ENCODE measurements at regions not wholly inside any gene's neighbourhood (a gene's known extent, or its start where the extent isn't known, plus 50 kb on each side); places are given as distances from the start of the nearest gene placed in this dataset.

GRCh38 chr1:221291113-221291512, 411.9 kb downstream of the HLX start:
- DNase-seq (ENCODE audit: low read depth) = no peak
- Histone ChIP-seq H4K20me1 (ENCODE audit: insufficient read depth, low read length) (no peaks in the 10 kb centered on the region), H3K9ac (ENCODE audit: low read length) (no peak overlapping the region)

DNA sequence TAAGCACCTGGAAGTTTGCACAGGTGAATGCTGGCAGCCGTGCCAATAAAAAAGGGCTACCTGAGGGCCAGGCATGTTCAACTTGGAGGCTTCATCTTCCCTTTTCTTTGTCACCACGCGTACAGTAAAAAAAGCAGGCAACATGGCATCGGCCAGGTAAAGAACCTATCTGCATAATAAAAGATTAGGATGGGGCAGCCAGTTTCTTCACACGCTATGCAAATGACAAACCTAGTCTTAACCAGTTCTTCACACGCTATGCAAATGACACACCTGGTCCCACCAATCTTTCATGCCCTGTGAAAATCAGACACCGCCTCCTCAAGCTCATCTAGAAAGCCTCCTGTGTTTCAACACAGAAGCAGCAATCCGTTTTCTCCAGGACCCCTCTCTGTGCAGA, 413.4 kb downstream of the HLX start:
- no peaks in the 10 kb centered on the region for H3K9me3 ChIP-seq (ENCODE audit: insufficient read depth, low read depth, low read length)
- Mint-ChIP-seq H3K27ac (ENCODE audit: unreplicated experiment) (no peak overlapping the region), H3K4me1 (ENCODE audit: low read depth, unreplicated experiment) (no peaks in the 10 kb centered on the region), H3K27me3 (ENCODE audit: low read depth, unreplicated experiment) (no peaks in the 10 kb centered on the region), H3K36me3 (ENCODE audit: low read depth, unreplicated experiment) (no peaks in the 10 kb centered on the region), H3K9me3 (ENCODE audit: unreplicated experiment) (no peaks in the 10 kb centered on the region), H3K4me3 (ENCODE audit: unreplicated experiment) (no peak overlapping the region)
- no peaks in the 10 kb centered on the region for H3K36me3 ChIP-seq (ENCODE audit: insufficient read depth, low read length)
- H3K4me3 ChIP-seq (ENCODE audit: insufficient read depth, low read depth, low read length) = no peak overlapping the region
- H3K79me2 ChIP-seq (ENCODE audit: insufficient read depth, low read length) = no peaks in the 10 kb centered on the region
- H4K20me1 ChIP-seq (ENCODE audit: insufficient read depth, low read length) = no peaks in the 10 kb centered on the region
- FAIRE-seq = no peak
- no peak for TF ChIP-seq CTCF (IDR thresholded peaks at IDR 0.05; ENCODE audit: insufficient read depth, low read depth, low read length)
- TF ChIP-seq EZH2 (IDR thresholded peaks at IDR 0.05; ENCODE audit: insufficient read depth, low read length) = no peak
- H3K27me3 ChIP-seq (ENCODE audit: insufficient read depth, low read length) = no peaks in the 10 kb centered on the region
- no peak overlapping the region for H2AFZ ChIP-seq (ENCODE audit: low read depth, low read length)
- no peak overlapping the region for H3K4me2 ChIP-seq (ENCODE audit: low read length)
- no peak overlapping the region for H3K9ac ChIP-seq (ENCODE audit: low read length)
- no peak overlapping the region for H3K27ac ChIP-seq (ENCODE audit: low read depth, low read length)
- H3K4me1 ChIP-seq (ENCODE audit: insufficient read depth, low read length) = no peaks in the 10 kb centered on the region
- DNase-seq (ENCODE audit: low read depth) = no peak

More at GRCh38 chr1:221291113-221291512, 411.9 kb downstream of the HLX start:
- Mint-ChIP-seq H3K27me3 (ENCODE audit: low read depth, unreplicated experiment) (no peaks in the 10 kb centered on the region), H3K4me1 (ENCODE audit: low read depth, unreplicated experiment) (peaks cover 9% of the 10 kb centered on the region), H3K27ac (ENCODE audit: unreplicated experiment) (no peak overlapping the region), H3K36me3 (ENCODE audit: low read depth, unreplicated experiment) (no peaks in the 10 kb centered on the region), H3K4me3 (ENCODE audit: unreplicated experiment) (no peak overlapping the region), H3K9me3 (ENCODE audit: unreplicated experiment) (no peaks in the 10 kb centered on the region)
- Histone ChIP-seq H3K79me2 (ENCODE audit: insufficient read depth, low read length) (no peaks in the 10 kb centered on the region), H3K27me3 (ENCODE audit: insufficient read depth, low read length) (no peaks in the 10 kb centered on the region), H3K9me3 (ENCODE audit: insufficient read depth, low read depth, low read length) (no peaks in the 10 kb centered on the region), H3K4me1 (ENCODE audit: insufficient read depth, low read length) (no peaks in the 10 kb centered on the region), H3K27ac (ENCODE audit: low read depth, low read length) (no peak overlapping the region), H3K4me3 (ENCODE audit: insufficient read depth, low read depth, low read length) (no peak overlapping the region), H3K4me2 (ENCODE audit: low read length) (no peak overlapping the region), H3K36me3 (ENCODE audit: insufficient read depth, low read length) (no peaks in the 10 kb centered on the region), H2AFZ (ENCODE audit: low read depth, low read length) (no peak overlapping the region)
- no peak for FAIRE-seq
- TF ChIP-seq EZH2 (IDR thresholded peaks at IDR 0.05; ENCODE audit: insufficient read depth, low read length) (no peak), CTCF (IDR thresholded peaks at IDR 0.05; ENCODE audit: insufficient read depth, low read depth, low read length) (no peak)

DNA sequence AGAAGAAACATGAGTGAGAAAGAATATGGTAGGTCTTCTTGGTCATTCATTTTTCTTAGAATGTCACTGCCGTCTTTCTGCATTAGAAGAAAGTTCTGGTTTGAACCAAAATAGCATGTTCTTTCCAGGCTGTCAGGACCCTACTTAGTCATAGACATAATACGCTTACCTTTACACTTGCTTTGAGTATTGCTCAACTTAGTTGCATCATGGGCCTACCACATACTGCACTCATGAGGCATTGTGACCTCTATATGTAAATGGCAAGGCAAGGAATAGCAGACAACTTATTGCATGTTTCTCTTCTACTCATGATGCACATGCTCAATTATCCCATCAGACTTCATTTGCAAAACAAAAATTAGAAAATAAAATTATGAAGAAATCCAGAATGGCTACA, 415.0 kb downstream of the HLX start:
- H3K27me3 Mint-ChIP-seq (ENCODE audit: low read depth, unreplicated experiment) = no peaks in the 10 kb centered on the region

More for the DNA sequence above, 415.0 kb downstream of the HLX start:
- no peak overlapping the region for H3K27ac Mint-ChIP-seq (ENCODE audit: unreplicated experiment)
- no peaks in the 10 kb centered on the region for H3K4me1 ChIP-seq (ENCODE audit: insufficient read depth, low read length)
- TF ChIP-seq CTCF (IDR thresholded peaks at IDR 0.05; ENCODE audit: insufficient read depth, low read depth, low read length) = no peak
- no peak for TF ChIP-seq EZH2 (IDR thresholded peaks at IDR 0.05; ENCODE audit: insufficient read depth, low read length)
- no peak for DNase-seq (ENCODE audit: low read depth)
- H3K27ac ChIP-seq (ENCODE audit: low read depth, low read length) = no peak overlapping the region
- H3K9me3 ChIP-seq (ENCODE audit: insufficient read depth, low read depth, low read length) = no peaks in the 10 kb centered on the region
- H3K36me3 ChIP-seq (ENCODE audit: insufficient read depth, low read length) = no peaks in the 10 kb centered on the region
- no peaks in the 10 kb centered on the region for H3K9me3 Mint-ChIP-seq (ENCODE audit: unreplicated experiment)
- H3K9ac ChIP-seq (ENCODE audit: low read length) = no peak overlapping the region
- no peaks in the 10 kb centered on the region for H3K36me3 Mint-ChIP-seq (ENCODE audit: low read depth, unreplicated experiment)
- H3K27me3 ChIP-seq (ENCODE audit: insufficient read depth, low read length) = no peaks in the 10 kb centered on the region
- H3K4me3 ChIP-seq (ENCODE audit: insufficient read depth, low read depth, low read length) = no peak overlapping the region
- no peak overlapping the region for H3K4me2 ChIP-seq (ENCODE audit: low read length)
- no peak overlapping the region for H2AFZ ChIP-seq (ENCODE audit: low read depth, low read length)
- H3K4me3 Mint-ChIP-seq (ENCODE audit: unreplicated experiment) = no peak overlapping the region
- no peaks in the 10 kb centered on the region for H3K4me1 Mint-ChIP-seq (ENCODE audit: low read depth, unreplicated experiment)
- no peak for FAIRE-seq
- H3K79me2 ChIP-seq (ENCODE audit: insufficient read depth, low read length) = no peaks in the 10 kb centered on the region
- H4K20me1 ChIP-seq (ENCODE audit: insufficient read depth, low read length) = no peaks in the 10 kb centered on the region

All from astrocyte (in vitro differentiated cells and primary cell).